NCI-H226 (cell line): ENCODE measurements at regions not wholly inside any gene's neighbourhood (a gene's known extent, or its start where the extent isn't known, plus 50 kb on each side); places are given as distances from the start of the nearest gene placed in this dataset.
"Not testable (repeated sequence)": the region's sequence is repeated elsewhere in the genome, so short reads cannot be mapped to it uniquely, and the experiment has no call there.

Experiments
- DNase-seq: peaks from one replicate; pipeline ENCODE4 v3.0.0-alpha.2; 2015

- no peak for DNase-seq
These were observed 183.9 kb upstream of the FIGN start for GRCh38 chr2:163919717-163920116.

- DNase-seq, result not testable (repeated sequence)
These were observed 178.7 kb upstream of the FIGN start for GRCh38 chr2:163914486-163914885.

GRCh38 chr2:163913532-163913944 lies 177.7 kb upstream of the FIGN start:
- DNase-seq, result not testable (repeated sequence)

GRCh38 chr2:163909411-163910080 lies 173.7 kb upstream of the FIGN start:
- DNase-seq, result no peak

- peak; percentile 48 for DNase-seq
These were observed 170.6 kb upstream of the FIGN start for GRCh38 chr2:163906410-163906809.

- DNase-seq, result no peak
These were observed 162.0 kb upstream of the FIGN start for GRCh38 chr2:163897799-163898198.

- DNase-seq, result not testable (repeated sequence)
These were observed 157.6 kb upstream of the FIGN start for GRCh38 chr2:163893444-163893843.

- DNase-seq, result no peak
These were observed 152.8 kb upstream of the FIGN start for GRCh38 chr2:163888591-163888990.

- DNase-seq, result no peak
These were observed 151.4 kb upstream of the FIGN start for GRCh38 chr2:163887182-163887581.

- no peak for DNase-seq
These were observed 148.6 kb upstream of the FIGN start for GRCh38 chr2:163884416-163884815.

GRCh38 chr2:163878718-163879117 lies 142.9 kb upstream of the FIGN start:
- DNase-seq, result no peak

GRCh38 chr2:163877316-163877715 lies 141.5 kb upstream of the FIGN start:
- no peak for DNase-seq

GRCh38 chr2:163863073-163863472 lies 127.3 kb upstream of the FIGN start:
- DNase-seq, result no peak

GRCh38 chr2:163859951-163860350 lies 124.1 kb upstream of the FIGN start:
- DNase-seq, result no peak

GRCh38 chr2:163856941-163857340 lies 121.1 kb upstream of the FIGN start:
- no peak for DNase-seq

- no peak for DNase-seq
These were observed 116.8 kb upstream of the FIGN start for GRCh38 chr2:163852616-163853015.

- DNase-seq, result peak; percentile 11
These were observed 114.1 kb upstream of the FIGN start for GRCh38 chr2:163849756-163850435.

GRCh38 chr2:163838890-163839289 lies 103.1 kb upstream of the FIGN start:
- DNase-seq, result no peak

GRCh38 chr2:163836167-163836566 lies 100.4 kb upstream of the FIGN start:
- DNase-seq, result no peak

- no peak for DNase-seq
These were observed 99.0 kb upstream of the FIGN start for GRCh38 chr2:163834841-163835240.

- DNase-seq, result no peak
These were observed 98.4 kb upstream of the FIGN start for GRCh38 chr2:163834221-163834620.

GRCh38 chr2:163828771-163829170 lies 93.0 kb upstream of the FIGN start:
- DNase-seq, result no peak

GRCh38 chr2:163822033-163822432 lies 86.2 kb upstream of the FIGN start:
- DNase-seq, result no peak

- peak; percentile 77 for DNase-seq
These were observed 77.2 kb upstream of the FIGN start for GRCh38 chr2:163812926-163813520.
